ENCODE measurements at regions not wholly inside any gene's neighbourhood (a gene's known extent, or its start where the extent isn't known, plus 50 kb on each side); places are given as distances from the start of the nearest gene placed in this dataset.

DNA sequence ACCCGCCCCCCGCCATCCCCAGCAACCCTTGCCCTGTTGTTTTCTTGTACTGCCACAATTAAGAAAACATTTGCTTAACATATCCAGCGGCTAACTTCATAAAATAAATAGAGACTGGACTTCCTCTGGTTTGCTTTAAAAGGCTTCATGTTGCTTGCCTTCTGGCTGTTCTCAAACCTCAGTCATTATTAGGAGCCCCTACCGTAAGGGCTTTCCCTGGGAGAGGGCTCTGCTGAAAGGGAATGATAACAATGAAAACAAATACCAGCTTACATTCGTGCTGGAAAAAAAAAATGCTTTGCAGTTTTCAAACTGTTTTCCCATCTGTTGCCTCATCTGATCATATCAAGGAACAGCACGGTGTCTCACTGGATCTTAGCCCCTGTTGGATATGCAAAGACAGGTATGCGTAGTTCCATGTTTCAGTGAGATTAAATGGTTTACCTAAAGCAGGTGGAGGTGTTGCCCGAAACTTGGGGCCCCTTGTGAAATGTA lies 77.2 kb upstream of the VGLL4 start:
- H3K4me2 ChIP-seq (ENCODE audit: low read length): peak overlapping the region; percentile 34
- peak overlapping the region; percentile 98 for H3K4me3 ChIP-seq (ENCODE audit: low read length)
- no peaks in the 10 kb centered on the region for H3K36me3 ChIP-seq (ENCODE audit: insufficient read depth, low read length)
- H3F3A ChIP-seq (ENCODE audit: insufficient read depth, low read length, poor library complexity, severe bottlenecking): no peaks in the 10 kb centered on the region
- TF ChIP-seq, protein P1, sequence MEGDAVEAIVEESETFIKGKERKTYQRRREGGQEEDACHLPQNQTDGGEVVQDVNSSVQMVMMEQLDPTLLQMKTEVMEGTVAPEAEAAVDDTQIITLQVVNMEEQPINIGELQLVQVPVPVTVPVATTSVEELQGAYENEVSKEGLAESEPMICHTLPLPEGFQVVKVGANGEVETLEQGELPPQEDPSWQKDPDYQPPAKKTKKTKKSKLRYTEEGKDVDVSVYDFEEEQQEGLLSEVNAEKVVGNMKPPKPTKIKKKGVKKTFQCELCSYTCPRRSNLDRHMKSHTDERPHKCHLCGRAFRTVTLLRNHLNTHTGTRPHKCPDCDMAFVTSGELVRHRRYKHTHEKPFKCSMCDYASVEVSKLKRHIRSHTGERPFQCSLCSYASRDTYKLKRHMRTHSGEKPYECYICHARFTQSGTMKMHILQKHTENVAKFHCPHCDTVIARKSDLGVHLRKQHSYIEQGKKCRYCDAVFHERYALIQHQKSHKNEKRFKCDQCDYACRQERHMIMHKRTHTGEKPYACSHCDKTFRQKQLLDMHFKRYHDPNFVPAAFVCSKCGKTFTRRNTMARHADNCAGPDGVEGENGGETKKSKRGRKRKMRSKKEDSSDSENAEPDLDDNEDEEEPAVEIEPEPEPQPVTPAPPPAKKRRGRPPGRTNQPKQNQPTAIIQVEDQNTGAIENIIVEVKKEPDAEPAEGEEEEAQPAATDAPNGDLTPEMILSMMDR (IDR thresholded peaks at IDR 0.05; ENCODE audit: poor library complexity, severe bottlenecking): no peak
- TF ChIP-seq POLR2AphosphoS5 (IDR thresholded peaks at IDR 0.05) (no peak), SMC3 (conservative IDR thresholded peaks at IDR 0.05; ENCODE audit: poor library complexity) (no peak)
- H3K27ac ChIP-seq (ENCODE audit: low read length): no peak overlapping the region
- no peak overlapping the region for H3K9ac ChIP-seq (ENCODE audit: low read length)
- no peaks in the 10 kb centered on the region for H4K20me1 ChIP-seq (ENCODE audit: insufficient read depth)
- H2AFZ ChIP-seq (ENCODE audit: low read depth, low read length): no peak overlapping the region
- H3K9me2 ChIP-seq (ENCODE audit: insufficient read depth, low read length): no peaks in the 10 kb centered on the region
- peaks cover 3% of the 10 kb centered on the region for H3K79me2 ChIP-seq (replicated peaks; ENCODE audit: insufficient read depth, low read length)
- H3K9me3 ChIP-seq (ENCODE audit: low read length): no peaks in the 10 kb centered on the region
- peaks cover 12% of the 10 kb centered on the region for H3K27me3 ChIP-seq (ENCODE audit: insufficient read depth, low read depth, low read length)

DNA sequence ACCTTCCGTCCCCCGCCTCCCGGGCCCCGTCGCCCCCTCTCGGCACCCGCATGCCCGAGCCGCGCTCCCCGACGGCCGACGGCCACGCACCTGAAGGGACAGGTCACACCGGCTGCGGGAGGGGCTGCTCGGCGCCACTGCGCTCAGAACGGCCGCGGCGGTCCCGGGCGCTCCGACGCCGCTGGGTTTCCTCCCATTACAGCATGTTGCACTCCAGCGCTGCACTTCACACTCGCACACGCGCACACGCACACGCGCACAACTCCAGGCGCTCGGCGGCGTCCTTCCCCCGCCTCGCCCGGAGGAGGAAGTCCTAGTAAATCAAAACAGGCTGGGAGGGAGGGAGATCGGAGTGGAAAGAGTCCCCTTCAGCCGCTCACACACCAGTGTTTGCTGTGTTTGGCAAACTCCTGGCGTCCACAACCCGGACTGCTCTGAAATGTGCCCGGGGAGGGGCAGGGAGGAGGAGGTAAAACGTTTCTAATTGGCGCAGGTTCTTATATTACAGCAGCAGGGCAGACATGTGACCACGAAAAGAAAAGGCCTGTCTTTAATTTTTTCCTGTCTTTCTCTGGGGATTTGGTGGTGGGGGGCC lies 76.7 kb upstream of the VGLL4 start:
- peaks cover 12% of the 10 kb centered on the region for H3K27me3 ChIP-seq (ENCODE audit: insufficient read depth, low read depth, low read length)
- peak overlapping the region; percentile 76 for H3K9ac ChIP-seq (ENCODE audit: low read length)
- H3K27ac ChIP-seq (ENCODE audit: low read length): no peak overlapping the region

More for the DNA sequence above, 76.7 kb upstream of the VGLL4 start:
- no peaks in the 10 kb centered on the region for H3F3A ChIP-seq (ENCODE audit: insufficient read depth, low read length, poor library complexity, severe bottlenecking)
- H3K4me3 ChIP-seq (ENCODE audit: low read length): peak overlapping the region; percentile 98
- H3K9me2 ChIP-seq (ENCODE audit: insufficient read depth, low read length): no peaks in the 10 kb centered on the region
- no peaks in the 10 kb centered on the region for H3K9me3 ChIP-seq (ENCODE audit: low read length)
- peak overlapping the region; percentile 34 for H3K4me2 ChIP-seq (ENCODE audit: low read length)
- H4K20me1 ChIP-seq (ENCODE audit: insufficient read depth): no peaks in the 10 kb centered on the region
- H2AFZ ChIP-seq (ENCODE audit: low read depth, low read length): no peak overlapping the region
- no peaks in the 10 kb centered on the region for H3K36me3 ChIP-seq (ENCODE audit: insufficient read depth, low read length)
- H3K79me2 ChIP-seq (replicated peaks; ENCODE audit: insufficient read depth, low read length): peaks cover 3% of the 10 kb centered on the region
- TF ChIP-seq TAF1 (IDR thresholded peaks at IDR 0.05; ENCODE audit: low read depth): no peak
- TF ChIP-seq RAD21 (conservative IDR thresholded peaks at IDR 0.05): no peak
- TF ChIP-seq SMC3 (conservative IDR thresholded peaks at IDR 0.05; ENCODE audit: poor library complexity): no peak
- peak; percentile 65 for TF ChIP-seq MXI1 (conservative IDR thresholded peaks at IDR 0.05; ENCODE audit: poor library complexity, severe bottlenecking)
- TF ChIP-seq, protein P1 (IDR thresholded peaks at IDR 0.05; ENCODE audit: poor library complexity, severe bottlenecking): peak; percentile 30
- TF ChIP-seq, protein P2, sequence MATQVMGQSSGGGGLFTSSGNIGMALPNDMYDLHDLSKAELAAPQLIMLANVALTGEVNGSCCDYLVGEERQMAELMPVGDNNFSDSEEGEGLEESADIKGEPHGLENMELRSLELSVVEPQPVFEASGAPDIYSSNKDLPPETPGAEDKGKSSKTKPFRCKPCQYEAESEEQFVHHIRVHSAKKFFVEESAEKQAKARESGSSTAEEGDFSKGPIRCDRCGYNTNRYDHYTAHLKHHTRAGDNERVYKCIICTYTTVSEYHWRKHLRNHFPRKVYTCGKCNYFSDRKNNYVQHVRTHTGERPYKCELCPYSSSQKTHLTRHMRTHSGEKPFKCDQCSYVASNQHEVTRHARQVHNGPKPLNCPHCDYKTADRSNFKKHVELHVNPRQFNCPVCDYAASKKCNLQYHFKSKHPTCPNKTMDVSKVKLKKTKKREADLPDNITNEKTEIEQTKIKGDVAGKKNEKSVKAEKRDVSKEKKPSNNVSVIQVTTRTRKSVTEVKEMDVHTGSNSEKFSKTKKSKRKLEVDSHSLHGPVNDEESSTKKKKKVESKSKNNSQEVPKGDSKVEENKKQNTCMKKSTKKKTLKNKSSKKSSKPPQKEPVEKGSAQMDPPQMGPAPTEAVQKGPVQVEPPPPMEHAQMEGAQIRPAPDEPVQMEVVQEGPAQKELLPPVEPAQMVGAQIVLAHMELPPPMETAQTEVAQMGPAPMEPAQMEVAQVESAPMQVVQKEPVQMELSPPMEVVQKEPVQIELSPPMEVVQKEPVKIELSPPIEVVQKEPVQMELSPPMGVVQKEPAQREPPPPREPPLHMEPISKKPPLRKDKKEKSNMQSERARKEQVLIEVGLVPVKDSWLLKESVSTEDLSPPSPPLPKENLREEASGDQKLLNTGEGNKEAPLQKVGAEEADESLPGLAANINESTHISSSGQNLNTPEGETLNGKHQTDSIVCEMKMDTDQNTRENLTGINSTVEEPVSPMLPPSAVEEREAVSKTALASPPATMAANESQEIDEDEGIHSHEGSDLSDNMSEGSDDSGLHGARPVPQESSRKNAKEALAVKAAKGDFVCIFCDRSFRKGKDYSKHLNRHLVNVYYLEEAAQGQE (IDR thresholded peaks at IDR 0.05; ENCODE audit: borderline replicate concordance): no peak
- peak; percentile 9 for TF ChIP-seq POLR2AphosphoS5 (IDR thresholded peaks at IDR 0.05)

Measured in neural cell (in vitro differentiated cells).